DND-41 (cell line): ENCODE measurements at regions not wholly inside any gene's neighbourhood (a gene's known extent, or its start where the extent isn't known, plus 50 kb on each side); places are given as distances from the start of the nearest gene placed in this dataset.

Source experiments
- EZH2 ChIP-seq: IDR thresholded peaks from 3 replicates; pipeline ENCODE4 v1.6.1; 2012; ENCODE audit warnings: borderline replicate concordance, low read depth, mild to moderate bottlenecking, moderate library complexity, low read length, inconsistent platforms; ENCODE audit not compliant: severe bottlenecking
- TF ChIP-seq, protein P1 (sequence below): IDR thresholded peaks from 2 replicates; pipeline ENCODE4 v1.5.1; 2012; ENCODE audit warnings: borderline replicate concordance, low read length, moderate library complexity, mild to moderate bottlenecking; ENCODE audit not compliant: poor library complexity, severe bottlenecking; ENCODE audit errors: extremely low read depth

- TF ChIP-seq EZH2 = no peak
- TF ChIP-seq, protein P1, sequence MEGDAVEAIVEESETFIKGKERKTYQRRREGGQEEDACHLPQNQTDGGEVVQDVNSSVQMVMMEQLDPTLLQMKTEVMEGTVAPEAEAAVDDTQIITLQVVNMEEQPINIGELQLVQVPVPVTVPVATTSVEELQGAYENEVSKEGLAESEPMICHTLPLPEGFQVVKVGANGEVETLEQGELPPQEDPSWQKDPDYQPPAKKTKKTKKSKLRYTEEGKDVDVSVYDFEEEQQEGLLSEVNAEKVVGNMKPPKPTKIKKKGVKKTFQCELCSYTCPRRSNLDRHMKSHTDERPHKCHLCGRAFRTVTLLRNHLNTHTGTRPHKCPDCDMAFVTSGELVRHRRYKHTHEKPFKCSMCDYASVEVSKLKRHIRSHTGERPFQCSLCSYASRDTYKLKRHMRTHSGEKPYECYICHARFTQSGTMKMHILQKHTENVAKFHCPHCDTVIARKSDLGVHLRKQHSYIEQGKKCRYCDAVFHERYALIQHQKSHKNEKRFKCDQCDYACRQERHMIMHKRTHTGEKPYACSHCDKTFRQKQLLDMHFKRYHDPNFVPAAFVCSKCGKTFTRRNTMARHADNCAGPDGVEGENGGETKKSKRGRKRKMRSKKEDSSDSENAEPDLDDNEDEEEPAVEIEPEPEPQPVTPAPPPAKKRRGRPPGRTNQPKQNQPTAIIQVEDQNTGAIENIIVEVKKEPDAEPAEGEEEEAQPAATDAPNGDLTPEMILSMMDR = no peak
Observed at GRCh38 chr15:27601239-27601960, 497.7 kb downstream of the OCA2 start.
